PFSK-1 (cell line): ENCODE measurements at regions not wholly inside any gene's neighbourhood (a gene's known extent, or its start where the extent isn't known, plus 50 kb on each side); places are given as distances from the start of the nearest gene placed in this dataset.

Experiments
- FOXP2 ChIP-seq: optimal IDR thresholded peaks from 2 replicates; pipeline ENCODE3; 2011; ENCODE audit warnings: borderline replicate concordance, control low read depth, inconsistent platforms; ENCODE audit not compliant: insufficient read depth; ENCODE audit errors: extremely low read length, extremely low read depth
- POLR2AphosphoS5 ChIP-seq: IDR thresholded peaks from 2 replicates; pipeline ENCODE4 v1.6.1; 2012; ENCODE audit warnings: low read depth, mild to moderate bottlenecking, control low read depth, low read length, moderate library complexity
- SIN3A ChIP-seq: IDR thresholded peaks from 2 replicates; pipeline ENCODE4 v1.6.1; 2012; ENCODE audit warnings: mild to moderate bottlenecking, low read length, moderate library complexity, borderline replicate concordance; ENCODE audit not compliant: insufficient read depth
- TAF1 ChIP-seq: IDR thresholded peaks from 2 replicates; pipeline ENCODE4 v1.6.1; 2012; ENCODE audit warnings: low read length, control low read depth, borderline replicate concordance; ENCODE audit not compliant: insufficient read depth
- TF ChIP-seq, protein P1 (sequence below), 2 experiments: IDR thresholded peaks; 2 replicates each; pipeline versions ENCODE4 v1.6.1 to v1.8.0; 2011 to 2012; ENCODE audit warnings: low read depth in 2 of 2, low read length in 2 of 2, control low read depth in 1 of 2, inconsistent platforms in 1 of 2, mild to moderate bottlenecking in 1 of 2, moderate library complexity in 1 of 2; ENCODE audit not compliant: insufficient read depth in 1 of 2

DNA sequence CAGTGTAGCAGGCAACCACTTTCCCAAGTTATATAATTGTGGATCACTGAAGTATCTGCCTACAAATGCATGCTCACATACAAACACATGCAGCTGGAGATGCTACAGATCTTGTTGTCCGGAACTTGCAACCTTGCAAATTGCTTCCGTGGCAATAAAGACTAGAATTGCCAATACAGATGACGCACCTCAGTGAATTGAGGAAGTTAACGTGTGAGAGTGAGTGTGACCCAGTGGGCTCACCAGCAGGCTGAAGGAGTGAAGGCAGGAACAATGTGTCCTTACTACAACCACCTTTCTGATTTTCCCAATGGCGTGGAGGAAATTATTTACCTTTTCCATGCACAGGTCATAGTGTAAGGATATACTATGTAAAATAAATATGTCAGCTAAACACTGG is 89.4 kb upstream of the GRIP1 start:
- no peak for TF ChIP-seq POLR2AphosphoS5
- TF ChIP-seq TAF1 = no peak
- TF ChIP-seq, protein P1, sequence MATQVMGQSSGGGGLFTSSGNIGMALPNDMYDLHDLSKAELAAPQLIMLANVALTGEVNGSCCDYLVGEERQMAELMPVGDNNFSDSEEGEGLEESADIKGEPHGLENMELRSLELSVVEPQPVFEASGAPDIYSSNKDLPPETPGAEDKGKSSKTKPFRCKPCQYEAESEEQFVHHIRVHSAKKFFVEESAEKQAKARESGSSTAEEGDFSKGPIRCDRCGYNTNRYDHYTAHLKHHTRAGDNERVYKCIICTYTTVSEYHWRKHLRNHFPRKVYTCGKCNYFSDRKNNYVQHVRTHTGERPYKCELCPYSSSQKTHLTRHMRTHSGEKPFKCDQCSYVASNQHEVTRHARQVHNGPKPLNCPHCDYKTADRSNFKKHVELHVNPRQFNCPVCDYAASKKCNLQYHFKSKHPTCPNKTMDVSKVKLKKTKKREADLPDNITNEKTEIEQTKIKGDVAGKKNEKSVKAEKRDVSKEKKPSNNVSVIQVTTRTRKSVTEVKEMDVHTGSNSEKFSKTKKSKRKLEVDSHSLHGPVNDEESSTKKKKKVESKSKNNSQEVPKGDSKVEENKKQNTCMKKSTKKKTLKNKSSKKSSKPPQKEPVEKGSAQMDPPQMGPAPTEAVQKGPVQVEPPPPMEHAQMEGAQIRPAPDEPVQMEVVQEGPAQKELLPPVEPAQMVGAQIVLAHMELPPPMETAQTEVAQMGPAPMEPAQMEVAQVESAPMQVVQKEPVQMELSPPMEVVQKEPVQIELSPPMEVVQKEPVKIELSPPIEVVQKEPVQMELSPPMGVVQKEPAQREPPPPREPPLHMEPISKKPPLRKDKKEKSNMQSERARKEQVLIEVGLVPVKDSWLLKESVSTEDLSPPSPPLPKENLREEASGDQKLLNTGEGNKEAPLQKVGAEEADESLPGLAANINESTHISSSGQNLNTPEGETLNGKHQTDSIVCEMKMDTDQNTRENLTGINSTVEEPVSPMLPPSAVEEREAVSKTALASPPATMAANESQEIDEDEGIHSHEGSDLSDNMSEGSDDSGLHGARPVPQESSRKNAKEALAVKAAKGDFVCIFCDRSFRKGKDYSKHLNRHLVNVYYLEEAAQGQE (IDR thresholded peaks at IDR 0.05; ENCODE audit: insufficient read depth in 1 of 2, low read depth in 2 of 2, low read length in 2 of 2) = no peak
- no peak for TF ChIP-seq SIN3A
- no peak for TF ChIP-seq FOXP2

DNA sequence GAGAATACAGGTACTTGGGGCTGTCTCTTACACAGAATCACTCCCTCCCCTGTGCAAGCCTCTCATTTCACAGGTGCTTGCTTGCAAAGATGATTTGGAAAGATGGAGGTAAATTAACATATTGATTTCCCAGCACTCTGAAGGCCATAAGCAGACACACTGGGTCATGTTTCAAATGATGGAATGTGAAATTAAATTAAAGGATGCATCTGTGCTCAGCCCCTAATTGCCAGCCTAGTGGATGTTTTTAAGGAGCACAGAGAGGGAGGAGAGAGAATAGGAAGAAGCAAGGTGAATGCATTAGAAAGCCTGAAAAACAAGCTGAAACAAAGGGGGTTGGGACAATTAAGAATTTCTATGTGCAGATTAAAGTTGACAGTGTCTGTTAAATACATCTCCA is 96.1 kb upstream of the GRIP1 start:
- TF ChIP-seq FOXP2 = no peak
- TF ChIP-seq, protein P1 (IDR thresholded peaks at IDR 0.05; ENCODE audit: insufficient read depth in 1 of 2, low read depth in 2 of 2, low read length in 2 of 2) = no peak
- no peak for TF ChIP-seq TAF1

DNA sequence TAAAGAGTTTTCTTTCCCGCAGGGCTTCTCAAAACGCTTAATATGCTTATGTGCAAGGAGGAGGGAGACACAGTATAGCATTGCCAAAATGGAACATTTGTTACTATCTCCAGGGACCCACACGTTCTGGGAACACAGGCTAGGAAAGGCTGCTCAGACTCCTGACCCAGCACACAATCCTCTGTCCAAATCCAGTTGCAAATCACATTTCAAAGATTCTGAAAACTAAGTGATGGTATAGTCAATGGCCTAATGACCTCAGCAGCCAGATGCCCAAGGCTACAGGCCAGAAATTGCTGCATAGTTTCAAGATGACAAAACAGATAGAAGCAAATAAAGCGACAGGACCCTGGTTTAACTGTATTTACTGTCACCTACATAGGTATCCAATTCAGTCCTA is 97.0 kb upstream of the GRIP1 start:
- TF ChIP-seq FOXP2 (no peak), SIN3A (no peak), TAF1 (no peak), POLR2AphosphoS5 (no peak)
- TF ChIP-seq, protein P1 (IDR thresholded peaks at IDR 0.05; ENCODE audit: insufficient read depth in 1 of 2, low read depth in 2 of 2, low read length in 2 of 2) = no peak

DNA sequence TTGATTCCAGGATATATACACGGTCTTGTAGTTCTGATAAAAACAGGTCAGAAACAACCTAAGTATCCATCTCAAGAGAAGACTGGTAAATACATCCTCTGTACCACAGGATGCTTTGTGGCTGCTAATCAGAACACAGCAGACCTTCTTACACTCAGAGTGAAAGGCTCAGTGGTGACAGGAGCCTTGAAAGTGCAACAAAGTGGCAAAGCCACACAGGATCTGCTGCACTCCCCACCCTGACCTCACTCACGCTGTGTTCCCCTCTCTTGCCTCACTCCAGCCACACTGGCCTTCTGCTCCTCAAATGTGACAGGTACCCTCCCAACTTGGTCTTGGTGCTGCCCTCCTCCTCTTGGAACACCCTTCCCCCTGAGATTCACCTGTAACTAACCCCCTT is 98.1 kb upstream of the GRIP1 start:
- no peak for TF ChIP-seq TAF1
- TF ChIP-seq FOXP2 = no peak
- TF ChIP-seq SIN3A = no peak
- TF ChIP-seq, protein P1 (IDR thresholded peaks at IDR 0.05; ENCODE audit: insufficient read depth in 1 of 2, low read depth in 2 of 2, low read length in 2 of 2) = no peak
- no peak for TF ChIP-seq POLR2AphosphoS5

DNA sequence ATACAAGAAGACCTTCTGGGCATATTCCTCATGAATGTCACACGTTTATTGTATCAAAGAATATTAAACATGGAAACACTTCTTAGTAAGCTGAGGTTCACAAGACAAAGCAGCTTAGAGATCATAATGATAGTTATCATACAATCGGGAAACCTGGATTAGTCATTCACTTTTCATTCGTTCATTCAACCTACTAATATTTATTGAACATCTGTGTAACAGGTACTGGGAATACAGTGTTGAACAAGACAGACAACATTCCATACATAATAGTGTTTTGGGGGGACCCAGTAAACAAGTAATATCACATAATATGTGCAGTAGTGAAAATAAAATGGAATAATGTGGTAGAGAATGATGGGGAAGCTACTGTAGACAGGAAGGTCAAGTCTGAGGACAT is 100.6 kb upstream of the GRIP1 start:
- no peak for TF ChIP-seq TAF1
- no peak for TF ChIP-seq POLR2AphosphoS5
- TF ChIP-seq, protein P1 (IDR thresholded peaks at IDR 0.05; ENCODE audit: insufficient read depth in 1 of 2, low read depth in 2 of 2, low read length in 2 of 2) = no peak
- TF ChIP-seq SIN3A = no peak
- TF ChIP-seq FOXP2 = no peak
